SK-N-SH treated with all-trans-retinoic acid at 6 μM for 48 hours (cell line): ENCODE measurements at regions not wholly inside any gene's neighbourhood (a gene's known extent, or its start where the extent isn't known, plus 50 kb on each side); places are given as distances from the start of the nearest gene placed in this dataset.

Experiments
- ATAC-seq: fragments of 200-7000 bp; cut with Tn5 transposase; 3 replicates; pipeline ENCODE4 v1.9.1; 2020; ENCODE audit warnings: mild to moderate bottlenecking, moderate library complexity
- BACH2 ChIP-seq: fragments of 250-450 bp; sonication (Bioruptor Pico); IDR thresholded peaks from 2 replicates; pipeline ENCODE4 v1.9.0; 2021; ENCODE audit warnings: mild to moderate bottlenecking, borderline replicate concordance
- CSDC2 ChIP-seq: fragments of 250-450 bp; sonication (Bioruptor Pico); IDR thresholded peaks from 2 replicates; pipeline ENCODE4 v1.5.0; 2020; ENCODE audit warnings: mild to moderate bottlenecking, moderate library complexity
- ESRRG ChIP-seq: fragments of 250-450 bp; sonication (Bioruptor Pico); IDR thresholded peaks from 2 replicates; pipeline ENCODE4 v1.6.1; 2021; ENCODE audit warnings: mild to moderate bottlenecking
- GLIS3 ChIP-seq: fragments of 250-450 bp; sonication (Bioruptor Pico); IDR thresholded peaks from 2 replicates; pipeline ENCODE4 v1.5.0; 2020; ENCODE audit warnings: mild to moderate bottlenecking, moderate library complexity
- ISL1 ChIP-seq: fragments of 250-450 bp; sonication (Bioruptor Pico); IDR thresholded peaks from 2 replicates; pipeline ENCODE4 v2.1.2; 2022; ENCODE audit warnings: mild to moderate bottlenecking, moderate library complexity
- PPARA ChIP-seq: fragments of 250-450 bp; sonication (Bioruptor Pico); IDR thresholded peaks from 2 replicates; pipeline ENCODE4 v1.5.0; 2020; ENCODE audit warnings: mild to moderate bottlenecking, borderline replicate concordance
- RARB ChIP-seq: fragments of 250-450 bp; sonication (Bioruptor Pico); IDR thresholded peaks from 2 replicates; pipeline ENCODE4 v1.8.0; 2021; ENCODE audit warnings: mild to moderate bottlenecking, moderate library complexity
- TCF4 ChIP-seq: fragments of 250-450 bp; sonication (Bioruptor Pico); IDR thresholded peaks from 2 replicates; pipeline ENCODE4 v1.8.0; 2021; ENCODE audit warnings: mild to moderate bottlenecking, moderate library complexity, borderline replicate concordance
- TOX ChIP-seq: fragments of 250-450 bp; sonication (Bioruptor Pico); IDR thresholded peaks from 2 replicates; pipeline ENCODE4 v1.8.0; 2021; ENCODE audit warnings: mild to moderate bottlenecking, moderate library complexity, borderline replicate concordance
- TSHZ2 ChIP-seq: fragments of 250-450 bp; sonication (Bioruptor Pico); IDR thresholded peaks from 2 replicates; pipeline ENCODE4 v1.5.0; 2020; ENCODE audit warnings: mild to moderate bottlenecking, moderate library complexity
- ZC3H10 ChIP-seq: fragments of 250-450 bp; sonication (Bioruptor Pico); IDR thresholded peaks from 2 replicates; pipeline ENCODE4 v1.5.1; 2021; ENCODE audit warnings: mild to moderate bottlenecking, moderate library complexity
- ZFP3 ChIP-seq: fragments of 250-450 bp; sonication (Bioruptor Pico); IDR thresholded peaks from 2 replicates; pipeline ENCODE4 v1.5.0; 2020; ENCODE audit warnings: mild to moderate bottlenecking, moderate library complexity
- ZFP30 ChIP-seq: fragments of 450-650 bp; formaldehyde crosslinking; IDR thresholded peaks from 2 replicates; pipeline ENCODE4 v1.5.0; 2022; ENCODE audit warnings: mild to moderate bottlenecking, moderate library complexity
- ZNF565 ChIP-seq: fragments of 450-650 bp; formaldehyde crosslinking; conservative IDR thresholded peaks from 2 replicates; pipeline ENCODE4 v1.5.0; 2020; ENCODE audit warnings: low read depth, mild to moderate bottlenecking, moderate library complexity
- ZNF70 ChIP-seq: fragments of 450-650 bp; formaldehyde crosslinking; IDR thresholded peaks from 2 replicates; pipeline ENCODE4 v1.5.0; 2020; ENCODE audit warnings: mild to moderate bottlenecking, moderate library complexity
- ZNF8 ChIP-seq: fragments of 450-650 bp; formaldehyde crosslinking; IDR thresholded peaks from 2 replicates; pipeline ENCODE4 v1.5.0; 2020; ENCODE audit warnings: mild to moderate bottlenecking, moderate library complexity
- TF ChIP-seq, protein P1 (sequence below): fragments of 250-450 bp; sonication (Bioruptor Pico); IDR thresholded peaks from 2 replicates; pipeline ENCODE4 v1.8.0; 2020; ENCODE audit warnings: mild to moderate bottlenecking, moderate library complexity, borderline replicate concordance

- TF ChIP-seq ZFP30 (CRISPR knock-in tag) = no peak
- no peak for TF ChIP-seq CSDC2 (CRISPR knock-in tag)
- TF ChIP-seq ESRRG (CRISPR knock-in tag) = no peak
- no peak for TF ChIP-seq TCF4 (CRISPR knock-in tag)
These were observed 508.2 kb downstream of the ACTL7B start for GRCh38 chr9:108347463-108348188.

DNA sequence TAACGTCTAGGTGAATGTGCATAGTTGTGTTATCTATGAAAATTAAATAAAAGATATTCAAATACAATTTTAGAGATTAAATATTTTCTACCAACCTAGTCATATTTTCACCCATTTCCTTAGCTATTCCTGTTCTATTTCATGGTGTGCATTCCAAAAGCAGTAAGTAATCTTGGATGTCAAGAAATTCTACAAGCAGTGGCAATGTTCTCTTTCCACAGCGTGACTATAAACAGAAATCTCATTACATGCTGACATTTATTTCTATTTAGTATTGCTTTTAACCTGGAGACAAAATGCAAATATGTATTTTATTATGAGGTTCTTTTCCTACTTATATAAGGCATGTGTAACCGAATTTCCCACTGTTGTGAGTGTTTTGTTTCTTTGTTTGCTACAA is 510.0 kb downstream of the ACTL7B start:
- TF ChIP-seq BACH2 = no peak
- no peak for TF ChIP-seq ISL1 (CRISPR knock-in tag)
- no peak for TF ChIP-seq TOX
- no peak for TF ChIP-seq PPARA (CRISPR knock-in tag)
- no peak for TF ChIP-seq RARB (CRISPR knock-in tag)
- TF ChIP-seq TSHZ2 (CRISPR knock-in tag) = no peak
- no peak for ATAC-seq

More at GRCh38 chr9:108347463-108348188, 508.2 kb downstream of the ACTL7B start:
- no peak for ATAC-seq

DNA sequence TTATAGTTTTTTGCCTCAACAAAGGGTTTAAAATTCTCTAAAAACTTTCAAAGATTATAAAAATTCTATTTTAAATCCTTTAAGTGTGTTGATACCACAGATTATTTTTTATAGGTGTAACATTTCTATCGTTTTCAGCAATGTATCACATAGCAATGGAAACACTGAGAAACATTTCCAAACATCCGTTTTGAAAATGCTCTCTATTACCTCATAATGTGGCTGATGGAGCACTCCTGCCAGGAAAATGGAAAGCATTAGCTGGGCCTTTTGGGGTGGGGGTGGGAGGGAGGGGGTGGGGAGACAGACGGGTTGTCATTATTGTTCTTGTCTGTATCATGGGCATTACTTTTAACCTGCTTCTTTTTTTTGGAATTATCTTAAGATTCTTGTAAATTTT is 516.5 kb downstream of the ACTL7B start:
- no peak for ATAC-seq
- TF ChIP-seq ESRRG (CRISPR knock-in tag) = no peak
- TF ChIP-seq GLIS3 (CRISPR knock-in tag) = no peak
- no peak for TF ChIP-seq RARB (CRISPR knock-in tag)
- TF ChIP-seq ZNF8 (CRISPR knock-in tag) = no peak

DNA sequence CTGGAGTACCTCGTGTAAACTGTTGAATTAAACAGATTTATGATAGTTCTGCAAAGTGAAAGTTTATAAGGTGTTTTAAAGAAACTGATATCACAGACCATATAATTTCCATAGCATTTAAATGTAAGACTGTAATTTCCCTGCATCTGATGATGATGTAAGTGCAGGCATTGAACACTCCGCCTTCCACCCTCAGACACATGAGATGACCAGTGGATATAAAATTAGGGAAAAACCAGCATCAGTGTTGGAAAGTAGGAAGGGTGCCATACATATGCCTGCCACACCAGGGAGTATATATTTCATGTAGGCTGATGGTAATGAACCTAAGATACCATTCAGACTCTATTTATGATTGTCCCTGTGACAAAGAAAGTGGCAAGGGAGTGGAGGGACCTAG is 519.2 kb downstream of the ACTL7B start:
- TF ChIP-seq, protein P1, sequence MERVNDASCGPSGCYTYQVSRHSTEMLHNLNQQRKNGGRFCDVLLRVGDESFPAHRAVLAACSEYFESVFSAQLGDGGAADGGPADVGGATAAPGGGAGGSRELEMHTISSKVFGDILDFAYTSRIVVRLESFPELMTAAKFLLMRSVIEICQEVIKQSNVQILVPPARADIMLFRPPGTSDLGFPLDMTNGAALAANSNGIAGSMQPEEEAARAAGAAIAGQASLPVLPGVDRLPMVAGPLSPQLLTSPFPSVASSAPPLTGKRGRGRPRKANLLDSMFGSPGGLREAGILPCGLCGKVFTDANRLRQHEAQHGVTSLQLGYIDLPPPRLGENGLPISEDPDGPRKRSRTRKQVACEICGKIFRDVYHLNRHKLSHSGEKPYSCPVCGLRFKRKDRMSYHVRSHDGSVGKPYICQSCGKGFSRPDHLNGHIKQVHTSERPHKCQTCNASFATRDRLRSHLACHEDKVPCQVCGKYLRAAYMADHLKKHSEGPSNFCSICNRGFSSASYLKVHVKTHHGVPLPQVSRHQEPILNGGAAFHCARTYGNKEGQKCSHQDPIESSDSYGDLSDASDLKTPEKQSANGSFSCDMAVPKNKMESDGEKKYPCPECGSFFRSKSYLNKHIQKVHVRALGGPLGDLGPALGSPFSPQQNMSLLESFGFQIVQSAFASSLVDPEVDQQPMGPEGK = no peak
- TF ChIP-seq, all 23 proteins: peak for 0
- no peak for ATAC-seq

DNA sequence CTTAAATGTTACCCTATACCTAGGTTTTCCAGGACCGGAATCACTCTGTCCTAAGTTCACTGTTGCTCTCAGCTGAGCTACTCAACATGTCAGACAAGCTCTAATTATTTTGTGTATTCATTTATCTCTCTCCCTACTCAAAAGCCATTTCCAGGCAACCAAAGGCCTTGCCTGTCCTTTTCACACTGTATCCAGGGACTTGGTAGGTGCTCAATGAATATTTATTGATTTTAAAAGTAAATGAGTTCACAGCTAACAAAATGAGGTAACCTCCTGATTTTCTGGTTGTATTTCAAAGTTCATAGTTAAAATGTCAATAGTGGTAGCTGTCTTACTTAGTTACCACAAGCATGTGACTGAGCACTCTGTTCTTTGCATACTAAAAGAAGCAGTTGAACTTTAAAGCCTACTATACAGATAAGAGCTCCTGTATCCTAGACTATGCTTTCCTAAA is 522.2 kb downstream of the ACTL7B start:
- TF ChIP-seq TSHZ2 (CRISPR knock-in tag) (no peak), ZNF70 (no peak), ZFP3 (no peak), ISL1 (CRISPR knock-in tag) (no peak)
- no peak for ATAC-seq

GRCh38 chr9:108331596-108331995 is 524.2 kb downstream of the ACTL7B start:
- no peak for ATAC-seq

More at GRCh38 chr9:108331596-108331995, 524.2 kb downstream of the ACTL7B start:
- TF ChIP-seq ZNF565 (CRISPR knock-in tag) (no peak), ZC3H10 (CRISPR knock-in tag) (no peak)
- TF ChIP-seq, protein P1 = no peak
